Lung (tissue), 11 donors: ENCODE measurements at regions not wholly inside any gene's neighbourhood (a gene's known extent, or its start where the extent isn't known, plus 50 kb on each side); places are given as distances from the start of the nearest gene placed in this dataset.
A peak's percentile ranks its signal among the peaks of the same experiment; 100 is the strongest.

Experiments
- ATAC-seq: fragments of 200-7000 bp; cut with Tn5 transposase; one replicate; pipeline ENCODE4 v1.9.1; 2020; ENCODE audit warnings: moderate number of reproducible peaks; ENCODE audit not compliant: insufficient read depth, low FRiP score
- DNase-seq, 3 donors: peaks; one replicate each; pipeline ENCODE4 v3.0.0-alpha.2; 2013 to 2017
- H3K27ac ChIP-seq, 2 donors: one replicate each; pipeline ENCODE4 v1.5.1; 2013; ENCODE audit warnings: mild to moderate bottlenecking in 2 of 2, moderate library complexity in 2 of 2, control low read depth in 1 of 2, inconsistent platforms in 1 of 2, low read depth in 1 of 2, low read length in 1 of 2
- H3K27me3 ChIP-seq, 3 donors: one replicate each; pipeline ENCODE4 v1.5.1; 2013; ENCODE audit warnings: low read length in 2 of 3; ENCODE audit not compliant: control insufficient read depth in 3 of 3, insufficient read depth in 3 of 3
- H3K36me3 ChIP-seq, 4 donors: one replicate each; pipeline ENCODE4 v1.5.1; 2013; ENCODE audit warnings: low read length in 4 of 4, mild to moderate bottlenecking in 1 of 4, moderate library complexity in 1 of 4; ENCODE audit not compliant: control insufficient read depth in 4 of 4, insufficient read depth in 4 of 4
- H3K4me1 ChIP-seq, 5 donors: one replicate each; pipeline ENCODE4 v1.5.1; 2013; ENCODE audit warnings: low read length in 5 of 5, mild to moderate bottlenecking in 2 of 5, moderate library complexity in 1 of 5; ENCODE audit not compliant: control insufficient read depth in 5 of 5, insufficient read depth in 5 of 5
- H3K4me3 ChIP-seq: one replicate; pipeline ENCODE4 v1.5.1; 2013; ENCODE audit warnings: mild to moderate bottlenecking, control low read depth, moderate library complexity
- H3K9ac ChIP-seq, 2 donors: one replicate each; pipeline ENCODE4 v1.5.1; 2013; ENCODE audit warnings: low read length in 2 of 2, control low read depth in 1 of 2; ENCODE audit not compliant: insufficient read depth in 1 of 2
- H3K9me3 ChIP-seq, 4 donors: one replicate each; pipeline ENCODE4 v1.5.1; 2013; ENCODE audit warnings: low read length in 3 of 4, mild to moderate bottlenecking in 1 of 4, moderate library complexity in 1 of 4; ENCODE audit not compliant: control insufficient read depth in 4 of 4, insufficient read depth in 3 of 4
- CTCF ChIP-seq: IDR thresholded peaks from 2 replicates; pipeline ENCODE4 v1.5.1; 2012; ENCODE audit warnings: mild to moderate bottlenecking; ENCODE audit errors: control extremely low read depth, extremely low read depth
- WGBS, 2 donors: extraction: QIAGEN DNeasy Blood & Tissue Kit; methylation state at CpG; one replicate each; pipeline ENCODE4 v1.1.7; 2013; 5-methylcytosine and 5-hydroxymethylcytosine counted together
- donor health status: control.
- donor health status: control.
- donor health status: Bipolar disorder and iron deficiency.
- donor health status: healthy.
- donor health status: DM: yes; HTN: yes; CAD: no.

GRCh38 chr3:86869566-86869965 is 121.4 kb downstream of the VGLL3 start:
- no peaks in the 10 kb centered on the region for H3K27me3 ChIP-seq
- ATAC-seq (no peak), DNase-seq (no peak)
- TF ChIP-seq CTCF: no peak
- no peak overlapping the region for H3K4me3 ChIP-seq
- no peak overlapping the region for H3K9ac ChIP-seq
- no peaks in the 10 kb centered on the region for H3K4me1 ChIP-seq
- H3K36me3 ChIP-seq: no peaks in the 10 kb centered on the region
- H3K27ac ChIP-seq: no peak overlapping the region
- WGBS, 2 donors: 72 to 77% methylated on average over 4 of the region's 4 CpGs
- no peaks in the 10 kb centered on the region for H3K9me3 ChIP-seq

- Histone ChIP-seq H3K27me3 (no peaks in the 10 kb centered on the region), H3K9me3 (no peaks in the 10 kb centered on the region), H3K27ac (no peak overlapping the region), H3K36me3 (no peaks in the 10 kb centered on the region), H3K4me1 (no peaks in the 10 kb centered on the region), H3K4me3 (no peak overlapping the region), H3K9ac (no peak overlapping the region)
- ATAC-seq: no peak
- 38 to 93% methylated on average over 2 of the region's 2 CpGs for WGBS, 2 donors
- DNase-seq: peak; percentile 50 to 92 (median 83)
- TF ChIP-seq CTCF: no peak
Measured at GRCh38 chr3:86867982-86868381, 123.0 kb downstream of the VGLL3 start.

GRCh38 chr3:86865506-86865905 is 125.4 kb downstream of the VGLL3 start:
- Histone ChIP-seq H3K27ac (no peak overlapping the region), H3K36me3 (no peaks in the 10 kb centered on the region), H3K9me3 (no peaks in the 10 kb centered on the region), H3K27me3 (no peaks in the 10 kb centered on the region), H3K4me3 (no peak overlapping the region), H3K9ac (no peak overlapping the region), H3K4me1 (no peaks in the 10 kb centered on the region)
- 61 to 87% methylated on average over 3 of the region's 3 CpGs for WGBS, 2 donors
- DNase-seq (no peak), ATAC-seq (no peak)
- TF ChIP-seq CTCF: no peak

- H3K9me3 ChIP-seq: peaks cover 0 to 4% (median 0%) of the 10 kb centered on the region in 4 donors
- WGBS, 2 donors: 0 to 93% methylated on average over 1 of the region's 1 CpG
- no peak overlapping the region for H3K4me3 ChIP-seq
- H3K9ac ChIP-seq: no peak overlapping the region
- no peak for DNase-seq
- no peaks in the 10 kb centered on the region for H3K27me3 ChIP-seq
- no peaks in the 10 kb centered on the region for H3K36me3 ChIP-seq
- no peak overlapping the region for H3K27ac ChIP-seq
- no peaks in the 10 kb centered on the region for H3K4me1 ChIP-seq
- ATAC-seq: no peak
- TF ChIP-seq CTCF: no peak
Measured at GRCh38 chr3:86856711-86857110, 134.2 kb downstream of the VGLL3 start.
